ENCODE measurements at regions not wholly inside any gene's neighbourhood (a gene's known extent, or its start where the extent isn't known, plus 50 kb on each side); places are given as distances from the start of the nearest gene placed in this dataset.
"Not testable (repeated sequence)": the region's sequence is repeated elsewhere in the genome, so short reads cannot be mapped to it uniquely, and the experiment has no call there.

DNA sequence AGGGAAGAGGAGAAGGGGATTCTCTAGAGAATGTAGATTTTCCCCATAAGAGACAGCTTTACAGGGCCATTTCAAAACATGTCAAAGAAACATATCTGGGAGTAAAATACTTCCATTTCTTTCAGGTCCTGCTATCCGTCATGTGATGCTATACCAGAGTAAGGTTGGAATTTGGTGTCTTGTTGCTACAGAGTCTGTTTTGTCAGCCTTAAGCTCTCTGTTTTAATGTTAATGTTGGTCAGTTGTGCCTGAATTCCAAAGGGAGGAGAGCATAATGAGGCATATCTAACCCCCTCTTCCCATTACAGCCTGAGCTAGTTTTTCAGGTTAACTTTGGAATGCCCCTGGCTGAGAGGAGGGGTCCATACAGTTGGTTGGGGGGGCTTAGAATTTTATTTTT is 94.7 kb upstream of the CCDC71L start:
- no peaks in the 10 kb centered on the region for H3K27me3 Mint-ChIP-seq (ENCODE audit: insufficient read depth, unreplicated experiment)
- intact Hi-C loops (cut with micrococcal nuclease), result no loop called here
- no peaks in the 10 kb centered on the region for H3K9me3 Mint-ChIP-seq (ENCODE audit: unreplicated experiment)
- peaks cover 6% of the 10 kb centered on the region for H3K4me1 Mint-ChIP-seq (ENCODE audit: insufficient read depth, unreplicated experiment)
- peaks cover 5% of the 10 kb centered on the region for H3K36me3 Mint-ChIP-seq (ENCODE audit: insufficient read depth, unreplicated experiment)
- H3K27ac Mint-ChIP-seq (ENCODE audit: low read depth, unreplicated experiment), result no peak overlapping the region
- BruUV-seq (replicated peaks), result no TSS peak
- ChIA-PET POLR2A (interaction anchor here (1.0 kb wide), 1 partner anchor 20 kb away, joined by 3 read pairs; no protein-coding TSS in a partner anchor), CTCF (interaction anchor here (1.0 kb wide), 1 partner anchor 14 kb away, joined by 4 read pairs; no protein-coding TSS in a partner anchor)
- TF ChIP-seq, protein P1, sequence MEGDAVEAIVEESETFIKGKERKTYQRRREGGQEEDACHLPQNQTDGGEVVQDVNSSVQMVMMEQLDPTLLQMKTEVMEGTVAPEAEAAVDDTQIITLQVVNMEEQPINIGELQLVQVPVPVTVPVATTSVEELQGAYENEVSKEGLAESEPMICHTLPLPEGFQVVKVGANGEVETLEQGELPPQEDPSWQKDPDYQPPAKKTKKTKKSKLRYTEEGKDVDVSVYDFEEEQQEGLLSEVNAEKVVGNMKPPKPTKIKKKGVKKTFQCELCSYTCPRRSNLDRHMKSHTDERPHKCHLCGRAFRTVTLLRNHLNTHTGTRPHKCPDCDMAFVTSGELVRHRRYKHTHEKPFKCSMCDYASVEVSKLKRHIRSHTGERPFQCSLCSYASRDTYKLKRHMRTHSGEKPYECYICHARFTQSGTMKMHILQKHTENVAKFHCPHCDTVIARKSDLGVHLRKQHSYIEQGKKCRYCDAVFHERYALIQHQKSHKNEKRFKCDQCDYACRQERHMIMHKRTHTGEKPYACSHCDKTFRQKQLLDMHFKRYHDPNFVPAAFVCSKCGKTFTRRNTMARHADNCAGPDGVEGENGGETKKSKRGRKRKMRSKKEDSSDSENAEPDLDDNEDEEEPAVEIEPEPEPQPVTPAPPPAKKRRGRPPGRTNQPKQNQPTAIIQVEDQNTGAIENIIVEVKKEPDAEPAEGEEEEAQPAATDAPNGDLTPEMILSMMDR (IDR thresholded peaks at IDR 0.05; ENCODE audit: unreplicated experiment), result no peak
- no peak overlapping the region for H3K4me3 Mint-ChIP-seq (ENCODE audit: unreplicated experiment)
- DNase-seq (ENCODE audit: unreplicated experiment), result no peak

DNA sequence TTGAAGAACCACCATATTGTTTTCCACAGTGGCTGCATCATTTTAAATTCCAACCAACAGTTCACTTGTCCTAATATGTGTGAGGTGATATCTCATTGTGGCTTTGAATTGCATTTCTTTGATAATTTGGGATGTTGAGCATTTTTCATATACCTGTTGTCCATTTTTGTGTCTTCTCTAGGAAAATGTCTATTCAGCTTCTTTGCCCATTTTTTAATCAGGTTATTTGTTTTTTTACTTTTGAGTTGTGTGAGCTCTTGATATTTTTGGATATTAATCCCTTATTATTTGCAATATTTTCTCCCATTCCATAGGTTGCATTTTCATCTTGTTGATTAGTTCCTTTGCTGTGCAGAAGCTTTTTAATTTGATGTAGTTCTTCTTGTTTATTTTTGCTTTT is 95.1 kb upstream of the CCDC71L start:
- BruUV-seq (replicated peaks), result no TSS peak

DNA sequence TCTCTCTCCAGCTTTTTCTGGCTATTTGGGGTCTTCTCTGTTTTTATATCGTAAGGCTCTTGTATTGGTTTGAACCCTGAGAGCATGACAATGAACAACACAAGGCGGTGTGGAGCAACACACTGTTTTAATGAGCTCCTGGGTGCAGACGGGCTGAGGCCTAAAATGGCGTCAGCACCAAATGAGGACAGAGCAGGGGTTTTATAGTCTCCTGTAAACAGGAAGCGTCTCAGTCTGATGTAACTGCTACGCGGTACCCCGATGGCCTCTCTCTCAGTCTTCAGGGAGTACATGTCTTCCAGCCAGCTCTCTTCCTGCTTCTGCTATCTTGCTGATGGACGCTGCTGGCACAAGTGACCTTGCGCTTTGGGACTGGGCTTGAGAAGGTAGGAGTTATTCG is 95.9 kb upstream of the CCDC71L start:
- TF ChIP-seq, protein P1 (IDR thresholded peaks at IDR 0.05; ENCODE audit: unreplicated experiment), result no peak
- ChIA-PET CTCF (interaction anchor here (2.1 kb wide), 1 partner anchor 21 kb away, joined by 15 read pairs; no protein-coding TSS in a partner anchor), POLR2A (no interaction called here)
- no peaks in the 10 kb centered on the region for H3K36me3 Mint-ChIP-seq (ENCODE audit: insufficient read depth, unreplicated experiment)
- BruUV-seq (replicated peaks), result no TSS peak
- intact Hi-C loops (cut with micrococcal nuclease), result no loop called here
- H3K27me3 Mint-ChIP-seq (ENCODE audit: insufficient read depth, unreplicated experiment), result no peaks in the 10 kb centered on the region
- no peak overlapping the region for H3K4me3 Mint-ChIP-seq (ENCODE audit: unreplicated experiment)
- H3K4me1 Mint-ChIP-seq (ENCODE audit: insufficient read depth, unreplicated experiment), result peaks cover 6% of the 10 kb centered on the region
- no peak for DNase-seq (ENCODE audit: unreplicated experiment)
- H3K27ac Mint-ChIP-seq (ENCODE audit: low read depth, unreplicated experiment), result no peak overlapping the region
- H3K9me3 Mint-ChIP-seq (ENCODE audit: unreplicated experiment), result no peaks in the 10 kb centered on the region

More for the DNA sequence above, 95.1 kb upstream of the CCDC71L start:
- no peaks in the 10 kb centered on the region for H3K9me3 Mint-ChIP-seq (ENCODE audit: unreplicated experiment)
- ChIA-PET POLR2A (no interaction called here), CTCF (interaction anchor here (1.0 to 2.1 kb wide), 2 partner anchors 13 to 20 kb away, joined by 4 to 15 read pairs; no protein-coding TSS in a partner anchor)
- peaks cover 6% of the 10 kb centered on the region for H3K4me1 Mint-ChIP-seq (ENCODE audit: insufficient read depth, unreplicated experiment)
- no peak for DNase-seq (ENCODE audit: unreplicated experiment)
- no peaks in the 10 kb centered on the region for H3K27me3 Mint-ChIP-seq (ENCODE audit: insufficient read depth, unreplicated experiment)
- TF ChIP-seq, protein P1 (IDR thresholded peaks at IDR 0.05; ENCODE audit: unreplicated experiment), result no peak
- intact Hi-C loops (cut with micrococcal nuclease), result no loop called here
- no peak overlapping the region for H3K27ac Mint-ChIP-seq (ENCODE audit: low read depth, unreplicated experiment)
- peaks cover under 1% of the 10 kb centered on the region for H3K36me3 Mint-ChIP-seq (ENCODE audit: insufficient read depth, unreplicated experiment)
- no peak overlapping the region for H3K4me3 Mint-ChIP-seq (ENCODE audit: unreplicated experiment)

DNA sequence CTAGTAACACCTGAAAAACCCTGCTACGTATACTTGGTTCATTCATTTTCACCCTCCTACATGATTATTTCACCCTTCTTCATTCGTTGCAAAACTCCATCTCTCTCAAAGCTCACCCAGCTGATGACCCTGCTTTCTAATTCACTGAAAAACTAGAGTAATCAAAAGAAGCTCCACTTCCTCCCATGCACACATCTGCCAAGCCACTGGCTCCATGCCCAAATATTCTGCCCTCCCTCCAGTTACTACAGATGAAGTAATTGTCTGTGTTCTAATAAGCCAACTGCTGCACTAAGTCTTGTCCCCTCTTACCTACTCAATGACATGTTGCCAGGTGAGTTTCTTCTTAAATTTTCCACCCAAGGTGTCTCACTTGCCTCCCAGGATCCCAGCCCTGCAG is 96.9 kb upstream of the CCDC71L start:
- H3K27ac Mint-ChIP-seq (ENCODE audit: low read depth, unreplicated experiment), result no peak overlapping the region
- CTCF ChIA-PET, result interaction anchor here (0.5 to 2.1 kb wide), 2 partner anchors 22 to 179 kb away, joined by 3 to 15 read pairs; no protein-coding TSS in a partner anchor
- H3K4me1 Mint-ChIP-seq (ENCODE audit: insufficient read depth, unreplicated experiment), result peaks cover 6% of the 10 kb centered on the region

DNA sequence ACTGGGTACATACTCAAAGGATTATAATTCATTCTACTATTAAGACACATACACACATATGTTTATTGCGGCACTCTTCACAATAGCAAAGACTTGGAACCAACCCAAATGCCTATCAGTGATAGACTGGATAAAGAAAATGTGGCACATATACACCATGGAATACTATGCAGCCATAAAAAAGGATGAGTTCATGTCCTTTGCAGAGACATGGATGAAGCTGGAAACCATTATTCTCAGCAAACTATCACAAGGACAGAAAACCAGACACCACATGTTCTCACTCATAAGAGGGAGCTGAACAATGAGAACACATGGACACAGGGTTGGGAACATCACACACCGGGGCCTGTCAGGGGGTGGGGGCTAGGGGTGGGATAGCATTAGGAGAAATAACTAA is 101.9 kb upstream of the CCDC71L start:
- intact Hi-C loops (cut with micrococcal nuclease); H3K4me1 Mint-ChIP-seq (ENCODE audit: insufficient read depth, unreplicated experiment); POLR2A ChIA-PET; H3K9me3 Mint-ChIP-seq (ENCODE audit: unreplicated experiment); H3K4me3 Mint-ChIP-seq (ENCODE audit: unreplicated experiment); DNase-seq (ENCODE audit: unreplicated experiment); H3K36me3 Mint-ChIP-seq (ENCODE audit: insufficient read depth, unreplicated experiment); H3K27me3 Mint-ChIP-seq (ENCODE audit: insufficient read depth, unreplicated experiment); BruUV-seq (replicated peaks); H3K27ac Mint-ChIP-seq (ENCODE audit: low read depth, unreplicated experiment): not testable (repeated sequence)
- CTCF ChIA-PET, result interaction anchor here (1.5 kb wide), 1 partner anchor 10 kb away, joined by 5 read pairs; no protein-coding TSS in a partner anchor

More for the DNA sequence above, 96.9 kb upstream of the CCDC71L start:
- H3K4me3 Mint-ChIP-seq (ENCODE audit: unreplicated experiment), result no peak overlapping the region
- no TSS peak for BruUV-seq (replicated peaks)
- POLR2A ChIA-PET, result interaction anchor here (0.6 to 0.7 kb wide), 2 partner anchors 160 to 410 kb away, joined by 3 read pairs; no protein-coding TSS in a partner anchor
- H3K36me3 Mint-ChIP-seq (ENCODE audit: insufficient read depth, unreplicated experiment), result no peaks in the 10 kb centered on the region
- TF ChIP-seq, protein P1 (IDR thresholded peaks at IDR 0.05; ENCODE audit: unreplicated experiment), result no peak
- intact Hi-C loops (cut with micrococcal nuclease), result no loop called here
- DNase-seq (ENCODE audit: unreplicated experiment), result peak; percentile 44
- H3K27me3 Mint-ChIP-seq (ENCODE audit: insufficient read depth, unreplicated experiment), result no peaks in the 10 kb centered on the region
- H3K9me3 Mint-ChIP-seq (ENCODE audit: unreplicated experiment), result no peaks in the 10 kb centered on the region

All from MCF 10A (cell line).